ENCODE measurements at regions not wholly inside any gene's neighbourhood (a gene's known extent, or its start where the extent isn't known, plus 50 kb on each side); places are given as distances from the start of the nearest gene placed in this dataset.

DNA sequence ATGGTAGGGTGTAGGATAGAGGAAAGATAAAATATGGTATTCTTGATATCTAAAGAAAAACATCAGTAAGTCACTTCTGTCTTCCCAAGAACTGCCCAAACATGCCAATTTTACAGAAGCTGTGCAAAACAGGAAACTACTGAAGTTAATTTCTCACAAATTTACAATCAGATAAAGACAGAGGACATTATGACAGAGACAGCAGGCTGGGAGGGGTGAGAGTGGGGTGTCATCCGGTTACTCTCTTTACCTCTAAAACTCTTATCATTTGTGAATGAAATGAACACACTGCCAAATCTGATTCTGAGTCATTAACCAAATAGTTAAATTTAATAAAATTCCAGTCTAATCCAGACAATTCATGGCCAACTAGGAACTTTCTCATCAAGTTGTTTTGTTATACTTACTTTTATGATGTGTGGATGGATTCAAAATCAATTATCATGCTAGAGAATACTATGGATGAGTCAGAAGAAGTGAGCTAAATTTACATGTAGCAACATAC lies 323.2 kb upstream of the MEX3C start:
- no peak for TF ChIP-seq ZNF384 (IDR thresholded peaks at IDR 0.05)
- TF ChIP-seq ARNT (IDR thresholded peaks at IDR 0.05) = no peak
- TF ChIP-seq SP1 (IDR thresholded peaks at IDR 0.05) = no peak
